ENCODE measurements at regions not wholly inside any gene's neighbourhood (a gene's known extent, or its start where the extent isn't known, plus 50 kb on each side); places are given as distances from the start of the nearest gene placed in this dataset.

DNA sequence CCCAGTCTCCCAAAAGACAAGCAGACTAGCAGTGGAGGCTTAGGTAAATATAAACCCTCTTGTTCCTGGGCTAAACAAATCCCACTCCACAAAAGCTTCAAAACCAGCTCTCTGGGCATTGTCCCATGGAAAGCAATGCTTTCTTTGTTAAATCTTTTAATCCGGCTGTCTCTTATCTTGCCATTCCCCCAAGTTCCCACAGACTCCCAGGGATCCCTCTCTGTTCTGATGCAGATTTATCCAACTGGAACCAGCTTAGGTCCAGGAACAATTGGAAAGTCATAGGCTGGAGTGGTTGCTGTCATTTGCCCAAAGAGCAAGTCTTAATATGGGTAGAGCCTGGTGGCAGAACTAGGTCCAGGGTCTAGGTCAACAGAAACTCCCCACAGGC lies 110.1 kb upstream of the ATP1A1 start:
- DNase-seq (ENCODE audit: low read depth), result no peak

DNA sequence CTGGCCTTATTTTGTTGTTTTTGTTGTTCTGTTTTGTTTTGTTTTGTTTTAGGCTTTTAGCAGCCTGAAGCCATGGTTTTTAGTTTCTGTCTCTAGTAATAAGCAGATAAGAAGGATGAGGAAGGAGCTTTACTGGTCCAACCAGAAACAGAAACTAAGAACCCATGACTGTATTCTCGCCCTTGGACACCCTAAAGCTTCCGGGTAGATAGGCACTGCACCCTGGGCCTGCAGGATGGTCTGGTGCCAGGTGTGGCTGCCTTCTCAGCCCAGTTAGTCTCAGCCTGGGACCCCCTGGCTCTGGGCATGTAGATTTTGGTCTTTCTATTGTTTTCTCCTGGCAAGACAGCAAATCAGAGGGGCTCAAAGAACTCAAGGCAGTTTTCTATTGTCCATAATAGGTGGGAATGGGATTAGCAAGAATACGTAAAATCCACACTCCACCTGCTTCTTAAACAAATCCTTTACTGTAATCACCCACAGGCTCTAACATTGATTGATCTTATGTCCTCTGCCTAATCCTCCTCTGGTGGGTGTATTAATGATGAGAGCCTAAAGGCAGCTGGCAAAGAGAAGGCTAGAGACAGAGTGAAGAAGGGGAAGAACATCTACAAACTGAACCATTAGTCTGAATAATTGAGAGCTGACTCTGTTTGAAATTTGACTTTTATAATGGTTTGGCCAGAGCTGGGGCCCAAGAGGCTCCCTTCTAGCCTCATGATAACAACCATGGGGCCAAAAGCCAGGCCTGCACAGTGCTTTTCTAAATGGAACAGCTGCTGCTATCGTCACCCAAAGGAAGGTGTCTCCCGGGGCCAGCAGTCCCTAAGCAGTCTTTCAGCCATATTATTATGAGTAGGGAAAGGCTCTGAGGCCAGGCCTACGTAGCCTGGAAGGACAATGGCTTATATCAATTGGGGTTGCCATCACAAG lies 106.8 kb upstream of the ATP1A1 start:
- DNase-seq (ENCODE audit: low read depth), result no peak

DNA sequence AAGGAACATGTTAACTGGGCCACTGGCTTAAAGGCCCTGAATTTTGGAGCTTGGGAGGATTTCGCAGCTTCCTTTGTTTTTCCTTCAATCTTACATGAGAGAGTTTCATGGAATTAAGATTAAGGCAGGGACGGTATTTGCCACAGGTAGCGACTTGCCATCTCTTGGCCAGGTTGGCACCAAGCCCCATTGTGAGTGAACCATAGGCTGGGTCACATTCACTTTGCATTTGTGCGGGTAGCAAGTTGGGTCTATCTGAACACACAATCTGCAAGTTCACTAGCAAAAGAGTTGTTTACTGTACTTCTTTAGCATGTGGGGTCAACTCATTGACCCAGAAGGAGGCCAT lies 106.2 kb upstream of the ATP1A1 start:
- no peak for DNase-seq (ENCODE audit: low read depth)

DNA sequence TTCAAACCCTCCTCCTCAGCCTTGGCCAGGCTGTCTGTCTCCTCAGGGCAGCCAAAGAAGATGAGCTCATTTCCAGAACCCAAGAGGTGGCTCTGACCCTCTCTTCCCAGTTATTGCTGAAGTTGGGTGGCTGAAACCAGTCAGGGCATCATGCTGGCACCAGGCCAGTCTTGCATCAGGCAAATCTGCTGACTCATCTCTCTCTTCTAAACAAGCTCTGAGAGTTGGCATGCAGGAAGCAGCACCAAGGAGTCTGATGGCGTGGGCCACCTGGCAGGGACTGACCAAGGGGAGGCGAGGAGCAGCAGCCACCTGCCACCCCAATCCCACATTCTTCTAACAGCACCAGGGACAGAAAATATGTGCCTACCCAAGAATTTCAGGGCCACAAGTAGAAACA lies 104.8 kb upstream of the ATP1A1 start:
- no peak for DNase-seq (ENCODE audit: low read depth)

DNA sequence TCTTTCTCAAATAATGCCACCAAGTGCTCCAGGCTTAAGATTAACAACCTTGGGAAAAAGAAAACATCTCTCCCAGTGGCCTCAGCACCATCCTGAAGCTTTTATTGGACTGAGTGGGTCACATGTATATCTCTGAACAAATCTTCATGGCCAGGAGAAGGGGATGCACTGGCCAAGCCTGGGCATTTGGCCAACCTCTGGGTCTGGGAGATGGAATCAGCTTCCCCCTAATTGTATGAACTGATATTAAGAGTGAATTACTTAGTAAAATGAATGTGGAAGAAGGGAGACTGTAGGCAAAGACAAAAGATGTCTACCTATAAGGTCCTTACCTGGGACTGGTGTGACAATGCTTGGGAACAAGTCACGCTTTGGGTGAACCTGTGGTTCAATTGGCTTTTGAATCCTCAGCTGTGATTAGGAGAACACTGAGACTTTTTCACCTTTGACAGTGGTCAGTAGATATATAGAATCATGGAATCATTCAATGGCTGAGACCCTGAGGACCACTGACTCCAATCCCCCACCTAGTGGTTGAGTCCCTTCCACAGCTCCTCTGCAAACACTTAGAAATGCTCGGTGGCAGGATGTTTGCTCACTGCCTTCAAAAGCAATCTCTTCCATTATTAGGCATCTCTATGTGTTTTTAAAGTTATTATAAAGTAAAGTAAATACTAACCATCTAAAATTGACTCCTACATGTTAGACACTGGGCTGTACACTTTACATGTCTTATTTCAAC lies 102.6 kb upstream of the ATP1A1 start:
- DNase-seq (ENCODE audit: low read depth), result no peak

DNA sequence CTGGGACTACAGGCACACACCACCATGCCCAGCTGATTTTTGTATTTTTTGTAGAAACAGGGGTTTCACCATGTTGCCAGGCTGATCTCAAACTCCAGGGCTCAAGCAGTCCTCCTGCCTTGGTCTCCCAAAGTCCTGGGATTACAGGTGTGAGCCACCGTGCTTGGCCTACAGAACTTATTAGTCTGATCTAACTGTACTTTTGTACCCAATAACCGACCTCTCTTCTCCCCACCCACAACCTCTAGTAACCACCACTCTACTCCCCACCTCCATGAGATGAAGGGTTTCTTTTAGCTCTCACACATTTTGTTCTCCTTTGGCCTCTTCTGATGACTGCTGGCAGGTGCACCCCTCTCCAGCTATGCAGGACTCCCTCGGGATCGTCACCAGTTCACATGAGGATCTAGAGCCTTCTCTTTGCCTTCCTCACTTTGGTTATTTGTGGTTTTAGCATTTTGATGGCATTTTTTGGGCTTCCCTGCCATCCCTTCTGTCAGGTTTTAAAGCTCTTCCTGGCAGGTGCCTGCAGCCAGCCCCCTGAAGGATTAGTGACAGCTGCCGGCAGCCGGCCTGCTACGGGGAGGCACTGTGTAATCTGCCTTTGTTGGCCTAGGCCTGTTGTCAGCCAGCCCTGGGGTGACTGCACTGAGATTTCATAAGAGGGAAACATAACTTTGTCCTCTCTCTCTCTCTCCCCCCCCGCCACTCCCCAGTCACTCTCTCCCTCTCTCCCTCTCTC lies 99.8 kb upstream of the ATP1A1 start:
- no peak for DNase-seq (ENCODE audit: low read depth)

DNA sequence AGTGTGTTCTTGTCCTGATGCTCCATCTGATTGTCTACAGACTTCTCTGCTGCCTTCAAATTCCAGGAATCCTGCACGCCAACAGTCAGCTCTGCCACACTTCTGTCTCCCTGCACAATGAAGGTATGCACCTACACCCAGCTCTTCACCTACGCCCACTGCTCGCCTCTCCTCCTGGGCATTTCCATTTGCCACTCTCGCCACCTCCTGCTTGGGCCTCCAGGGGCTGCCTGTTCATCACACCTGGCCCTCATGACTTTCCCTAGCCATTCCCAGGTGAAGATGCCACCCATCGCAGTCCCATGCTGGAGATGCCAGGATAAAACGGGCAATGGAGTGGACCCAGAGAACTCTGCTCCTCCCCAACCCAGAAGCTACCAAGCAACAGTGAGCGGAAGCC lies 96.5 kb upstream of the ATP1A1 start:
- DNase-seq (ENCODE audit: low read depth), result no peak

DNA sequence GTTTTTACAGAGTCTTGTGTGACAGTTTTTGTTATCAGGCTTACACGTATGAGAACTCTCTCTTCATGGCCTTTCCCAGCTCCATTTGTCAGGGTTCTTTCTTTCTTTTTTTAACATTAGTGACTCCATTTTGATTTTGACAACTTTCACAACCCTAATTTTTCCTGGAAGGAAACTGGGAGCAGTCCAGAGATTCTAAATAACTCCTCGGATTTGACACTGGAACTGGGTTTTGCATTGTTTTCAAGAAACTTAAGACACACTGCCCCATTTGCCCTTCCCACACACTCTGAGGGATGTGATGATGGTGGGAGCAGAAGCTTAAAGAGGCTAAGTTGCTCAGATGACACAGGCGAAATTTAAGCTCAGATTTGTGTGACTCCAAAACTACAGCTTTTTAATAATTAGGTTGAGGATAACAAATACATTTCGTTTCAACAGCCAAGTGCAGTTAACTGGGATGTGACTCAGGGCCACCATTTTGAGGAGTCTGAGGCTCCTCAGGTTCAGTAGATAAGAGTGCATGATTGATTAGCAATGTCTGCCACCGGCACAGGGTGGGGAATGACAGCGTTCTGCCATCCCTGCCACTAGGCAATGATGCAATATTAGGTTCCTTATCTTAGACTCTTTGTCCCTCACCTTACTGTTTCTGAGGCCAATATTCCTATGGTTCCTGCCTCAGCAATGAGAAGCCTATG lies 95.1 kb upstream of the ATP1A1 start:
- no peak for DNase-seq (ENCODE audit: low read depth)

DNA sequence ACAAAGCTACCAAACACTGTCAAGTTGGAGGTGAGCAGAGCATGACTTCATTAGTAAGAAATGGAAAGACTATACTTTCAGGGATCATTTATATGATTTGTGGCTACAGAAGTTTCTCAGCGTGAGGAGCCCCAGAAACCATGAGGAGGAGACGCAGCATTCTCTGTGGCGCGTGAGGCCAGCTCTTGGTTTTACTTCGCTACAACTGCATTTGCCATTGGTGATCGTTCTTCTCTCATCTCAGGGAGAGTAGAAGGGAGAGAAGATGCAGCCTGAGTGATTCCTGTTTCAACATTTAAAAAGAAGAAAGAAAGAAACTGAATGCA lies 94.5 kb upstream of the ATP1A1 start:
- no peak for DNase-seq (ENCODE audit: low read depth)

DNA sequence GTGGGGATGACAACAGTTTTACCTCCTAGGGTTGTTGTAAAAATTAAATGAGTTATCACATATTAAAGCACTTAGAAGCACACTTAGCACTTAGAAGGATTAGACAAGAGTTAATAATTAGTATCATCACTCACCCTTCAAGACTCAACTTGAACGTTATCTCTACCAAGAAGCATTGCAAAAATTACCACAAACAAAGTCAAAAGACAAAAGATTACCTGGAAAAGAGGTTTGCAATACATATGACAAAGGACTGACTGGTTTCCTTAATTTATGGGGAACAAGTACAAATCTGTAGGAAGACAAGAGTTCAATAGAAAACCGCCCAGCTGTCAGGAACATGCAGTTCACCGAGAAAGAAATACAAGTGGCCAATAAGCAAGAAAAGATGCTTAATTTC lies 93.3 kb upstream of the ATP1A1 start:
- DNase-seq (ENCODE audit: low read depth), result no peak

DNA sequence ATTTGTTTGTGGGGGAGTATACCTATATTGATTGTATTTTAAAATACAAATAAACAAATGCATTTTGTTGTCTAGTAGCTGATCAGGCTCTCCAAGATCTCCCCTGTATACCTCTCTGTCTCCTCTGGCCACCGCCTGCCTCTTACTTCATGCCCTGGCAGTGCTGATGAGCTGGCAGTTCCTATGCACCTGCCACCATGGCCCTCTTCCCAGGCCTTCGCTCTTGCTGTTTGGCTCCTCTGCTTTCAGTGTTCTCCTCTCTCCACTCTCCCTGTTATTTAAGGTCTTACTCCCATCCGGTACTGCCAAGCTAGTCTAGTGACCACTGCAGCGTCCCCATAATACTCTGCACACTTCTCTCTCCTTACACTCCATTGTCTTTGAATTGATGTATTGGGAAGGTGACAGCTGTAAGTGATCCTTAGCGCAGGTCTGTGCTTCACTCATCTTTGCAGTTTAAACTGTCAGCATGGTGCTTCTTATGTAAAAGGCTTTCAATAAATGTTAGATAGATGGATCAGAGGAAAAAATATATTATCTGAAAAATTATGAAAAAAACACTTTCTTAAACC lies 88.1 kb upstream of the ATP1A1 start:
- no peak for DNase-seq (ENCODE audit: low read depth)

DNA sequence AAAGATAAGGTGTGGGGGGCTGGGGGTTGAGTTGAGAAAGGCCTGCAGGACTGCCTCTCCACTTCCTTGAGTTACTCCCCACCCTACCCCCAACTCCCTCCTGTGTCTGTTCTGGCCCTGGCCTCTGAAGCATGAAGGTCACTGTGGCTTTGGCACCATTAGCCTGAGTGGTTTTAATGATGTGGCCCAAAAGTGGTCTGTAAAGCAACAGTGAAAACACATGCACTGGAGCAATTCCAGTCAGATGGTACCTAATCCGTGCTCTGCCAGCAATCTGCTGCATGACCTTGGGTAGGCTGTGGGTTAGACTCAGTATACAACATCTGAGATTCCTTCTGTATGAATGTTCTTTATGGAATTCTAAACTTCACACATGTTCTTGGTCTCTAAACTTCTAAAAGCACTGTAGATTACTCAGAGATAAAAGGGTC lies 86.5 kb upstream of the ATP1A1 start:
- DNase-seq (ENCODE audit: low read depth), result peak; percentile 85

DNA sequence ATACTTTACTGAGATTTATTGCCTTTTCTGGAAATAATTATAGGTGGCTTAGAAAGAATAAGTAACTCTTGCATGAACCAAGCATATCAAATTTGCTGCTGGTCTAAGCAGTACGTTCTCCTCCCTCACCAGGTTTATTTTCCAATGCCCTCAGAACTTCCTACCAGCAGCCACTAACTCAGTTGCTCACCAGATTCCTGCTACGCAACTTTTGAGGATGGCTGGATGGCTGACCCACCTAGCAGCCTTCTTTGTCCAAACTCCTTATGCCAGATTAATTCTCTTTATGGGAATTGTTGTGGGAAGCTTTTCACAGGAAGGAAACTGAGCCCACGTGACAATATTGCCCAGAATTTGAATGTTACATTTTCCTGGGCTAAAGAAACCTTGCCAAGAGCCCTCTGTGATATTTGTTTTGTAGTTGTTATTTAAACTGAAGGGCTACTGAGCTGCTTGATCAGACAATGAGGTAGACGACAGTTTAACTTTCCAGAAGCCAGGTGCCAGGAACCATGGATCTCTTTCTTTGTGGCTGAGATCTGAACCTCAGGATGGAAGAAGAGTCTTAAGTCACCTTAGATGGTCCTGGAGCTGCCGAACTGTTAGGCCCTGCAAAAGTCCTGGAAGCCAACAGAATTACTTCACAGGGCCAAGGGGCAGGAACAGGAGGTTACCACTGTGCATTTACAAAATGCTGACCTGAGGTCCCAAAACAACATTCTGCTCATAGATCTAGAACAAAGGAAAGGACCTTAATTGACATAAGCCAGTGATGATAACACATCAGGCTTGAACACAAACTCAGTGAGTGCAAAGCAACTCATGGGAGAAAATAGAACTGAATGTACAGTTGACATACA lies 85.5 kb upstream of the ATP1A1 start:
- DNase-seq (ENCODE audit: low read depth), result no peak

DNA sequence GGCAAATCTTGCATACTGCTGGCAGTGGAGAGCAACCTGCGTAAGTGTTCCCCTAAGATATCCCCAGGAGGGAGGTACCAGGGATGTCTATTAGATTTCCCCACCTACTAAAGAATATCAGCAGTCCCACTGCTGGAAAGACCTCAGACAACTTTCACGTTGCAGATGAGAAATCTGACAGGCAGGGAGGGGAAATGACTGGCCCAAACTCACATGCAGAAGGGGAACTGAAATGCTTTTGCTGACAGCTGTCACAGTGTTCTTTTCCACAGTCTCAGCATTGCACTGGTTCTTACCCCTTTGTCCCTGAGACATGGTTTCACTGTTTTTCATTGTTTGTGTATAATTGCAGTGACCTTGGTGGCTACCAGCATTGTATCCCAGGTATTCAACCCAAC lies 84.8 kb upstream of the ATP1A1 start:
- DNase-seq (ENCODE audit: low read depth), result no peak

DNA sequence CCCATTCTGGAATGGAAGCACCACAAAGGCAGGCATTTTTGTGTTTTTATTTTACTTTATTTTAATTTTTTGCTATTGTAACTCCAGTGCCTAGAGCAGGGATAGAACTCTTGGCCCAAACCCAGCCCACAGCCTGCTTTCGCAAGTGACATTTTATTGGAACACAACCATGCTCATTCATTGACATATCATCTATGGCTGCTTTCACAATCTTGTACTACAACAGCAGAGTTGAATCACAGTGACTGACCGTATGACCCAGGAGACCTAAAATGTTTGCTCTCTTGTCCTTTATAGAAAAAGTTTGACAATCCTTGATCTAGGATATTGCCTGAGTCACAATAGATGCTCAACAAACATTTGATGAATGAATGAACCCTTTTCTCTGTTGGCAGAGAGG lies 83.9 kb upstream of the ATP1A1 start:
- no peak for DNase-seq (ENCODE audit: low read depth)

DNA sequence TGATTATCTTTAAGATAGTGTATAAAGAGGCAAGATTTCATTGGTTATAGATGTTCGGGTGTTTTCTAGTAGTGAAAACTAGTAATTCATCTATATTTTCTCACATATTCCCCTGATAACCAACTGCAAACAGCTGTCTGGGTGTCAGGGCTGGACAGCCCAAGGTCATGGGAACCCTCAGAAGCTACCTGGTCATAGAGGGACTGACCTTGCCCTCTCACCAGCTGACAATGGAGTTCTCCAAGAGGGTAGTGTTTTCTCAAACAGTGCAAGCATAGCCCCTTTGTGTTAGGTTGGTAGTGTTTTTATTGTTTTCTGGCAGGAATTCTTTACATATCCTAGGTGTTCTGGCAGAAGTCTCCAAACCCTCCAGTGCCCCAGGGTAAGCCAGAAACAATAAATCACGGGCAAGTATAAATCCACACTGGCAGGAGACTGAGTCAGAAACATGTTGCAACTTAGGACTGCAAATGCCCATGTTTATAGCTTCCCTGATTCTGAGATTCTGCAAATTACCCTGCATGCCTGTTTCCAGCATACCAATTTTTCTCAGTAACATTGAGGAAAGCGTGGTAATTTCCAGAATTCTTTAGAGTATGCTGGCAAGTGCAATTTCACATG lies 82.8 kb upstream of the ATP1A1 start:
- DNase-seq (ENCODE audit: low read depth), result no peak

DNA sequence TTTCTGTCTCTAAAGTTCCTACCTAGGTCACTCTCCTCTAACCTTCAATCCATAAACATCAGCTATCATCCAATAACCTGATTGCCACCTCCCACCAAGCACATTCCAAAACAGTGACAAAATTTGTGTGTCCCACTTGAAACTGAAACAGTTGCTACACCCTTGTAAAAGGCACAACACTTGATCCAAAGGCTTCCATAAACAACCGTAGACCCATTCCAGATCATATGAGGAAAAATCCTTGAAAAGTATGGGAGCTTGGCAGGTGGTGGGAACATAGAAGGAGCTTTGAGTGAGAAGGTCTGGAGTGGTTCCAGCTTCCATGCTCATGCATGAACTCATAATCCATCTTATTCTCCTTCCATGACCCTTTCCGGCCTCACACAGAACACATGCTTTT lies 82.0 kb upstream of the ATP1A1 start:
- no peak for DNase-seq (ENCODE audit: low read depth)

DNA sequence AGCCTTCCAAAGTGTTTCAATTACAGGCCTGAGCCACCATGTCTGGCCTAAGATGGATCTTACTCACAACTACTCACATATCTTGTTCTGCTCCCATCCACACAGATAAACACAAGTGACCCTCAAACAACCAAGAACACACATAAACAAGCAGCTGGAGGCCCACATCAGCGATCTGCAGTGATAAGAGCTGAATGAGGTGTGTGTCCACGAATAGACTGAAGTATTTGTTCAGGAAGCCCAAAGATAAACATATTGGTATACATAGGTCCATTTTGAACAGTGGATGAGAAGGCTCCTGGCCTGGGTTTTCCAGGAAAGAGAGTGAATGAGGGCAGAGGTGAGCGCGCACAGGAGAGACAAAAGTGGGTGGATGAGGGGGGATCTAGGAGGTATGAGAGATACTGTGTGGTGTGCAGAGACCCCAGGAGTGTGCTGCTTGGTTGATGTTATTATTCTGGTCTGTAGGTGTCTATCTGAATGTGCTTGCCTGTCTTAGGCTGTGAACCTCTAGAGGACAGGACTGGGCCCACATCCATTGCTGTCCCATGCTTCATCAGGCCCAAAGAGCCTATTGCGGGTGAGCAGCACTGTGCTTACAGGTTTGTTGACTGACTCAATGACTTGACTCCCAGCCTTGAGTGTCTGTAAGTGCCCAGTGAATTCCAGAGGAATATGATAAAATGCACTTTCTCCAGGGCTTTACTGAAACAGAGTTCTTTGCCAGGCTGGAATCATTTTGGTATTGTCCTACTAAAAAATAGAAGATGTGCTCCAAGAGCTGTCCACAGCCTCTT lies 79.9 kb upstream of the ATP1A1 start:
- DNase-seq (ENCODE audit: low read depth), result no peak

DNA sequence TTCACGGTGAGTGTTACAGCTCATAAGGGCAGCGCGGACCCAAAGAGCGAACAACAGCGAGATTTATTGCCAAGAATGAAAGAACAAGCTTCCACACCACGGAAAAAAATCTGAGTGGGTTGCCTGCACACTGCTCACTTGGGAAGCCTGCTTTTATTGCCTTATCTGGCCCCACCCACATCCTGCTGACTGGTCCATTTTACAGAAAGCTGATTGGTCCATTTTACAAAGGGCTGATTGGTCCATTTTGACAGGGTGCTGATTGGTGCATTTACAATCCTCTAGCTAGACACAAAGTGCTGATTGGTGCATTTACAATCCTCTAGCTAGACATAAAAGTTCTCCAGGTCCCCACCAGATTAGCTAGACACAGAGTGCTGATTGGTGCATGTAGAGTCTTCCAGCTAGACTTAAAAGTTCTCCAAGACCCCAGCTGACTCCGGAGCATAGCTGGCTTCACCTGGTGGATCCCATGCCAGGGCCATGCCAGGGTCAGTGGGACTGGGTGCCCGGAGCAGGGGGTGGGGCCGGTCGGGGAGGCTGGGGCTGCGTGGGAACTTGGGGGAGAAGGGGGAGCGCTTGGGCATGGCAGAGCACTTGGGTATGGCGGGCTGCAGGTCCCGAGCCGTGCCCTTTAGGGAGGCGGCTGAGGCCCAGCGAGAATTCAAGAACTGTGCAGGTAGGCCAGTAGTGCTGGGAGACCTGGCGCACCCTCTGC lies 75.4 kb upstream of the ATP1A1 start:
- no peak for DNase-seq (ENCODE audit: low read depth)

All from HS-5 (cell line).